Endothelial cell of umbilical vein (primary cell): ENCODE measurements at regions not wholly inside any gene's neighbourhood (a gene's known extent, or its start where the extent isn't known, plus 50 kb on each side); places are given as distances from the start of the nearest gene placed in this dataset.

Source experiments
- MYC ChIP-seq: IDR thresholded peaks from one replicate; pipeline ENCODE4 v1.6.1; 2011; ENCODE audit warnings: mild to moderate bottlenecking, low read depth, low read length
- POLR2A ChIP-seq: IDR thresholded peaks from 2 replicates; pipeline ENCODE4 v1.6.1; 2012; ENCODE audit warnings: low read depth, mild to moderate bottlenecking, control low read depth, low read length

DNA sequence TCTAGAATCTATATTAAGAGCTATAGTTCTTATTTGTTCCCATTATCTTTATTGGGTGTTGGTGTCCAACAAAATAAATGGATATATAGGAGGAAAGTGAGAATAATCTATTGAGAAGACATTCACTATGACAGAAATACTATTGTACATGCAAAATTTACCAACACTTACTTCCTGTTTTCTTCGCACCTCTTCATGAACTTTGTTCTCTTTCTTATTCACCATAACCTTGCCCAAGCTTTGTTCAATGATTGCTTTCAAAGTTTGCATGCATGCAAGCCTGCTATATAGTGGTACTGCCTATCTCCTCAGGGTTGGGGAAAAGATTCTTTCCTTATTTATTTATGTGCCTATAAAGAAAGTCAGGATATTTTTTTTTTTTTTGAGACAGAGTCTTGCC lies 176.4 kb upstream of the JADE1 start:
- no peak for TF ChIP-seq MYC
- TF ChIP-seq POLR2A, result no peak
